Smooth muscle cell (in vitro differentiated cells): ENCODE measurements at regions not wholly inside any gene's neighbourhood (a gene's known extent, or its start where the extent isn't known, plus 50 kb on each side); places are given as distances from the start of the nearest gene placed in this dataset.
"Not testable (repeated sequence)": the region's sequence is repeated elsewhere in the genome, so short reads cannot be mapped to it uniquely, and the experiment has no call there.

Experiments
- DNase-seq: peaks from one replicate; lab custom pipeline; 2025; ENCODE audit not compliant: unreplicated experiment; lab: John Stamatoyannopoulos, UW
- H2AFZ ChIP-seq: fragments of 200-600 bp; sonication (generic); 2 replicates; pipeline ENCODE4 v1.6.0; 2016; ENCODE audit warnings: antibody characterized with exemption, low read depth, mild to moderate bottlenecking
- H3F3A ChIP-seq: fragments of 200-600 bp; sonication (generic); 2 replicates; pipeline ENCODE4 v1.6.0; 2017; ENCODE audit warnings: antibody characterized with exemption, low read depth
- H3K27ac ChIP-seq: fragments of 200-600 bp; sonication (generic); 2 replicates; pipeline ENCODE4 v1.5.1; 2016; ENCODE audit warnings: low read depth, mild to moderate bottlenecking
- H3K27me3 ChIP-seq: fragments of 200-600 bp; sonication (generic); 2 replicates; pipeline ENCODE4 v1.6.1; 2016; ENCODE audit warnings: low read depth, mild to moderate bottlenecking
- H3K36me3 ChIP-seq: fragments of 200-600 bp; sonication (generic); 2 replicates; pipeline ENCODE4 v1.5.1; 2016; ENCODE audit warnings: low read depth
- H3K4me1 ChIP-seq: fragments of 200-600 bp; sonication (generic); 2 replicates; pipeline ENCODE4 v1.5.1; 2016; ENCODE audit warnings: low read depth
- H3K4me2 ChIP-seq: fragments of 200-600 bp; sonication (generic); 2 replicates; pipeline ENCODE4 v1.6.0; 2016; ENCODE audit warnings: mild to moderate bottlenecking
- H3K4me3 ChIP-seq: fragments of 200-600 bp; sonication (generic); 2 replicates; pipeline ENCODE4 v1.5.1; 2016; ENCODE audit warnings: mild to moderate bottlenecking
- H3K79me2 ChIP-seq: fragments of 200-600 bp; sonication (generic); 2 replicates; pipeline ENCODE4 v1.6.0; 2016; ENCODE audit warnings: low read depth, mild to moderate bottlenecking
- H3K9ac ChIP-seq: fragments of 200-600 bp; sonication (generic); 2 replicates; pipeline ENCODE4 v1.6.0; 2016; ENCODE audit warnings: low read depth
- H3K9me3 ChIP-seq: fragments of 200-600 bp; sonication (generic); replicated peaks from 2 replicates; pipeline ENCODE4 v1.5.1; 2016; ENCODE audit warnings: low read depth
- H4K20me1 ChIP-seq: fragments of 200-600 bp; sonication (generic); 2 replicates; pipeline ENCODE4 v1.6.0; 2016; ENCODE audit warnings: low read depth
- WGBS: methylation state at CpG from one replicate; pipeline ENCODE4 v1.1.7; 2016; ENCODE audit warnings: low lambda C conversion rate; 5-methylcytosine and 5-hydroxymethylcytosine counted together
- TF ChIP-seq, protein P1 (sequence below): fragments of 200-600 bp; sonication (generic); IDR thresholded peaks from 2 replicates; pipeline ENCODE4 v1.5.1; 2017; ENCODE audit warnings: borderline replicate concordance, mild to moderate bottlenecking, antibody characterized with exemption; ENCODE audit not compliant: insufficient read depth, poor library complexity, severe bottlenecking

- TF ChIP-seq, protein P1, sequence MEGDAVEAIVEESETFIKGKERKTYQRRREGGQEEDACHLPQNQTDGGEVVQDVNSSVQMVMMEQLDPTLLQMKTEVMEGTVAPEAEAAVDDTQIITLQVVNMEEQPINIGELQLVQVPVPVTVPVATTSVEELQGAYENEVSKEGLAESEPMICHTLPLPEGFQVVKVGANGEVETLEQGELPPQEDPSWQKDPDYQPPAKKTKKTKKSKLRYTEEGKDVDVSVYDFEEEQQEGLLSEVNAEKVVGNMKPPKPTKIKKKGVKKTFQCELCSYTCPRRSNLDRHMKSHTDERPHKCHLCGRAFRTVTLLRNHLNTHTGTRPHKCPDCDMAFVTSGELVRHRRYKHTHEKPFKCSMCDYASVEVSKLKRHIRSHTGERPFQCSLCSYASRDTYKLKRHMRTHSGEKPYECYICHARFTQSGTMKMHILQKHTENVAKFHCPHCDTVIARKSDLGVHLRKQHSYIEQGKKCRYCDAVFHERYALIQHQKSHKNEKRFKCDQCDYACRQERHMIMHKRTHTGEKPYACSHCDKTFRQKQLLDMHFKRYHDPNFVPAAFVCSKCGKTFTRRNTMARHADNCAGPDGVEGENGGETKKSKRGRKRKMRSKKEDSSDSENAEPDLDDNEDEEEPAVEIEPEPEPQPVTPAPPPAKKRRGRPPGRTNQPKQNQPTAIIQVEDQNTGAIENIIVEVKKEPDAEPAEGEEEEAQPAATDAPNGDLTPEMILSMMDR: no peak
- Histone ChIP-seq H3K27me3 (no peaks in the 10 kb centered on the region), H3K4me3 (no peak overlapping the region), H3K4me2 (no peak overlapping the region), H3K79me2 (no peaks in the 10 kb centered on the region), H3K27ac (no peak overlapping the region), H3K36me3 (no peaks in the 10 kb centered on the region), H3F3A (no peaks in the 10 kb centered on the region), H3K9me3 (no peaks in the 10 kb centered on the region), H3K4me1 (no peaks in the 10 kb centered on the region), H2AFZ (no peak overlapping the region), H3K9ac (no peak overlapping the region), H4K20me1 (no peaks in the 10 kb centered on the region)
- WGBS: 83% methylated on average over 3 of the region's 3 CpGs
- DNase-seq: no peak
Observed at GRCh38 chr2:234157817-234158588, 107.5 kb downstream of the SPP2 start.

DNA sequence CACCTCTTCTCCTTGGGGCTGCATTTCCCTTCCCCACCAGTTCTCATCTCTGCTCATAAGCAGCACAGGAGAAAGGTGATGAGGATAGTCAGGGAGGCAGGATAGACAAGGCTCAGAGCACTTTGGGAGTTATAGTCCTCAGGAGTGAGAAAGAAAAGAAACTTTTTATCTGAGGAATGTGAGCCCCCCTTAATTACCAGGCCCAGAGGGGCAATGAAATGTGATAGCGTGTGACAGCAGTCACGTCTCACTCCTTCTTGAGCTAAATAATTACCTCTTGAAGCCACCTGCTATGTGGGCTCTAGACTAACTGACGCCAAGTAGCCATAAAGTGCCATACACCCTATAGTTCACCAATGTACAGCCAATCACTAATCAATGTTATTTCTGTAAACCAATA lies 105.8 kb downstream of the SPP2 start:
- no peak overlapping the region for H2AFZ ChIP-seq
- no peaks in the 10 kb centered on the region for H3K36me3 ChIP-seq
- H4K20me1 ChIP-seq: no peaks in the 10 kb centered on the region
- H3K27me3 ChIP-seq: no peaks in the 10 kb centered on the region
- no peak overlapping the region for H3K9ac ChIP-seq
- TF ChIP-seq, protein P1: no peak
- WGBS: 74% methylated on average over 3 of the region's 3 CpGs
- no peaks in the 10 kb centered on the region for H3F3A ChIP-seq
- no peaks in the 10 kb centered on the region for H3K79me2 ChIP-seq
- no peak overlapping the region for H3K4me3 ChIP-seq
- H3K4me2 ChIP-seq: no peak overlapping the region
- H3K9me3 ChIP-seq: no peaks in the 10 kb centered on the region
- no peak for DNase-seq
- H3K4me1 ChIP-seq: no peaks in the 10 kb centered on the region
- H3K27ac ChIP-seq: no peak overlapping the region

DNA sequence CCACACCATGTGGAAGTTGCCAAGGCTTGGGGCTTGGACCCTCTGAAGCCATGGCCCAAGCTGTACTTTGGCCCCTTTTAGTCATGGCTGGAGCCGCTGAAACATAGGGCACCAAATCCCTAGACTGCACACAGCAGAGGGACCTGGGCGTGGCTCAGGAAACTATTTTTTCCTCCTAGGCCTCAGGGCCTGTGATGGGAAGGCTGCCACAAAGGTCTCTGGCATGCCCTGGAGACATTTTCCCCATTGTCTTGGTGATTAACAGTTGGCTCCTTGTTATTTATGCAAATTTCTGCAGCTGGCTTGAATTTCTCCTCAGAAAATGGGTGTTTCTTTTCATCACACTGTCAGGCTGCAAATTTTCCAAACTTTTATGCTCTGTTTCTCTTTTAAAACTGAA lies 102.3 kb downstream of the SPP2 start:
- not testable (repeated sequence) for H3K4me3 ChIP-seq, H3K4me1 ChIP-seq, DNase-seq, H3K27ac ChIP-seq, H3K9me3 ChIP-seq, H3K36me3 ChIP-seq, H3K4me2 ChIP-seq, H3K79me2 ChIP-seq, H2AFZ ChIP-seq, H3K9ac ChIP-seq, H3K27me3 ChIP-seq, H3F3A ChIP-seq, H4K20me1 ChIP-seq
- 95% methylated on average over 2 of the region's 2 CpGs for WGBS

DNA sequence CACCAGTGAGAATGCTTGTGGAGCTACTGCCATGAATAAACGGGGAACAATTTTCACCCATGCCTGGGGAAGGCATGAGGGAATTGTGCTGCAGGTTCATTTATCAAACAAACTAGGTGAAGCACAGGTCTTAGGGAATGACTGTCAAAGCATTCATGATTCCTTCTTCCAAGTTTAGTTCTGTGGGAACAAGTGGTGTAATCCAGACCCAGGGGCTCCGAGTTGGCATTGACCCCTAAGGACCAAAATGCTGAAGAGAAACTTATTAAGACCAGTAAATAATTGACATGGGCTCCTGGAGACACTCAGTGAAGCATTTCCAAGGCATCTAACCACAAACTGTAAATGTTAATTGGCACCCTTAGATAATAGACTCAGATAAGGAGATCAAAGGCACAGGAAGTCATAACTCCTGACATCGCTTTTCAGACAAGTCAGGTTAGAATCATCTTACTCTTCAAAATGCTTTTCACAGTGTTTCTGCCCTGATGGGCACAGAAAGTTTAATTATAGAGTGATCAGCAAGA lies 96.9 kb downstream of the SPP2 start:
- Histone ChIP-seq H3K4me3 (no peak overlapping the region), H4K20me1 (no peaks in the 10 kb centered on the region), H3K36me3 (no peaks in the 10 kb centered on the region), H3K4me2 (peak overlapping the region; percentile 25), H2AFZ (no peak overlapping the region), H3F3A (no peaks in the 10 kb centered on the region), H3K79me2 (no peaks in the 10 kb centered on the region), H3K27me3 (no peaks in the 10 kb centered on the region), H3K9me3 (no peaks in the 10 kb centered on the region), H3K4me1 (peaks cover 6% of the 10 kb centered on the region), H3K9ac (no peak overlapping the region), H3K27ac (no peak overlapping the region)
- TF ChIP-seq, protein P1: no peak
- no peak for DNase-seq
- 46% methylated on average over 3 of the region's 3 CpGs for WGBS
